Neural cell (in vitro differentiated cells): ENCODE measurements at regions not wholly inside any gene's neighbourhood (a gene's known extent, or its start where the extent isn't known, plus 50 kb on each side); places are given as distances from the start of the nearest gene placed in this dataset.
"Not testable (repeated sequence)": the region's sequence is repeated elsewhere in the genome, so short reads cannot be mapped to it uniquely, and the experiment has no call there.

ENCODE experiments used
- H2AFZ ChIP-seq: fragments of 200-600, 300-800 bp; sonication (generic), shearing (Covaris generic); 2 replicates; pipeline ENCODE4 v1.6.0; 2014; ENCODE audit warnings: low read depth, mild to moderate bottlenecking, antibody characterized with exemption, low read length, moderate library complexity
- H3F3A ChIP-seq: fragments of 200-600 bp; shearing (Covaris generic); 2 replicates; pipeline ENCODE4 v1.6.1; 2016; ENCODE audit warnings: mild to moderate bottlenecking, moderate library complexity, mixed read lengths, antibody characterized with exemption, low read length; ENCODE audit not compliant: insufficient read depth, poor library complexity, severe bottlenecking
- H3K27ac ChIP-seq: fragments of 200-600, 300-800 bp; sonication (generic), shearing (Covaris generic); 2 replicates; pipeline ENCODE4 v1.5.1; 2014; ENCODE audit warnings: mild to moderate bottlenecking, low read length, moderate library complexity
- H3K27me3 ChIP-seq: fragments of 300-800, 200-600 bp; sonication (generic), shearing (Covaris generic); 2 replicates; pipeline ENCODE4 v1.6.0; 2014; ENCODE audit warnings: mild to moderate bottlenecking, low read depth, low read length, moderate library complexity; ENCODE audit not compliant: insufficient read depth
- H3K36me3 ChIP-seq: fragments of 300-800, 200-600 bp; sonication (generic), shearing (Covaris generic); 2 replicates; pipeline ENCODE4 v1.5.1; 2014; ENCODE audit warnings: mild to moderate bottlenecking, antibody characterized with exemption, low read length, moderate library complexity; ENCODE audit not compliant: insufficient read depth
- H3K4me2 ChIP-seq: fragments of 300-800, 200-600 bp; sonication (generic), shearing (Covaris generic); 2 replicates; pipeline ENCODE4 v1.6.0; 2014; ENCODE audit warnings: mild to moderate bottlenecking, low read length
- H3K4me3 ChIP-seq: fragments of 300-800, 200-600 bp; sonication (generic), shearing (Covaris generic); 2 replicates; pipeline ENCODE4 v1.5.1; 2014; ENCODE audit warnings: mild to moderate bottlenecking, low read length, moderate library complexity
- H3K79me2 ChIP-seq: fragments of 200-600 bp; shearing (Covaris generic); replicated peaks from 2 replicates; pipeline ENCODE4 v1.6.0; 2014; ENCODE audit warnings: mild to moderate bottlenecking, low read length, moderate library complexity; ENCODE audit not compliant: insufficient read depth
- H3K9ac ChIP-seq: fragments of 300-800, 200-600 bp; sonication (generic), shearing (Covaris generic); 2 replicates; pipeline ENCODE4 v1.6.1; 2016; ENCODE audit warnings: mild to moderate bottlenecking, low read length, mixed read lengths
- H3K9me2 ChIP-seq: fragments of 200-600 bp; shearing (Covaris generic); 2 replicates; pipeline ENCODE4 v1.6.1; 2016; ENCODE audit warnings: mild to moderate bottlenecking, low read length, mixed read lengths; ENCODE audit not compliant: insufficient read depth
- H3K9me3 ChIP-seq: fragments of 200-600, 300-800 bp; sonication (generic), shearing (Covaris generic); 2 replicates; pipeline ENCODE4 v1.6.1; 2016; ENCODE audit warnings: mild to moderate bottlenecking, mixed run types, low read length, moderate library complexity, mixed read lengths
- H4K20me1 ChIP-seq: fragments of 200-600 bp; shearing (Covaris generic); 2 replicates; pipeline ENCODE4 v1.6.1; 2016; ENCODE audit warnings: mild to moderate bottlenecking, mixed run types; ENCODE audit not compliant: insufficient read depth
- CTCF ChIP-seq: fragments of 450-650 bp; IDR thresholded peaks from 2 replicates; pipeline ENCODE4 v1.5.1; 2014; ENCODE audit warnings: antibody characterized with exemption, mild to moderate bottlenecking, moderate library complexity; ENCODE audit not compliant: poor library complexity, severe bottlenecking
- EP300 ChIP-seq: fragments of 450-650 bp; conservative IDR thresholded peaks from 2 replicates; pipeline ENCODE4 v1.6.1; 2014; ENCODE audit warnings: antibody characterized with exemption, mild to moderate bottlenecking, moderate library complexity; ENCODE audit not compliant: poor library complexity, severe bottlenecking
- EZH2 ChIP-seq: fragments of 200-600, 300-800 bp; shearing (Covaris generic), sonication (generic); IDR thresholded peaks from 2 replicates; pipeline ENCODE4 v1.6.1; 2014; ENCODE audit warnings: antibody characterized with exemption, low read length, borderline replicate concordance, mild to moderate bottlenecking; ENCODE audit not compliant: insufficient read depth, poor library complexity, severe bottlenecking
- MXI1 ChIP-seq: fragments of 450-650 bp; conservative IDR thresholded peaks from 2 replicates; pipeline ENCODE4 v1.6.1; 2014; ENCODE audit warnings: antibody characterized with exemption, mild to moderate bottlenecking; ENCODE audit not compliant: poor library complexity, severe bottlenecking
- POLR2AphosphoS5 ChIP-seq: IDR thresholded peaks from 2 replicates; pipeline ENCODE4 v1.6.1; 2012
- RAD21 ChIP-seq: fragments of 450-650 bp; conservative IDR thresholded peaks from 2 replicates; pipeline ENCODE4 v1.6.1; 2014; ENCODE audit warnings: antibody characterized with exemption, mild to moderate bottlenecking, moderate library complexity
- REST ChIP-seq: IDR thresholded peaks from 2 replicates; pipeline ENCODE4 v1.6.1; 2012; ENCODE audit warnings: borderline replicate concordance
- SMC3 ChIP-seq: fragments of 450-650 bp; conservative IDR thresholded peaks from 2 replicates; pipeline ENCODE4 v1.6.1; 2014; ENCODE audit warnings: antibody characterized with exemption, mild to moderate bottlenecking, moderate library complexity; ENCODE audit not compliant: poor library complexity
- TAF1 ChIP-seq: IDR thresholded peaks from 2 replicates; pipeline ENCODE4 v1.6.1; 2012; ENCODE audit warnings: low read depth

GRCh38 chr2:138312061-138312460, 189.5 kb upstream of the SPOPL start:
- Histone ChIP-seq H3F3A (no peaks in the 10 kb centered on the region), H3K4me3 (no peak overlapping the region), H3K9me2 (no peaks in the 10 kb centered on the region), H3K9ac (no peak overlapping the region), H2AFZ (no peak overlapping the region), H3K79me2 (no peaks in the 10 kb centered on the region), H4K20me1 (no peaks in the 10 kb centered on the region), H3K9me3 (no peaks in the 10 kb centered on the region), H3K27me3 (no peaks in the 10 kb centered on the region), H3K4me2 (no peak overlapping the region), H3K27ac (no peak overlapping the region), H3K36me3 (no peaks in the 10 kb centered on the region)
- TF ChIP-seq MXI1 (no peak), EP300 (no peak), RAD21 (no peak), CTCF (no peak), REST (no peak), SMC3 (no peak), EZH2 (no peak), POLR2AphosphoS5 (no peak), TAF1 (no peak)

- not testable (repeated sequence) for H4K20me1 ChIP-seq, H3K9ac ChIP-seq, H2AFZ ChIP-seq, H3K27me3 ChIP-seq, H3K27ac ChIP-seq, H3K79me2 ChIP-seq, H3K9me3 ChIP-seq, H3K4me2 ChIP-seq, H3F3A ChIP-seq, H3K4me3 ChIP-seq, H3K9me2 ChIP-seq, H3K36me3 ChIP-seq
Observed at GRCh38 chr2:138315619-138316018, 186.0 kb upstream of the SPOPL start.

- no peaks in the 10 kb centered on the region for H3K27me3 ChIP-seq
- no peaks in the 10 kb centered on the region for H3K36me3 ChIP-seq
Observed at GRCh38 chr2:138319616-138320015, 182.0 kb upstream of the SPOPL start.

More at GRCh38 chr2:138319616-138320015, 182.0 kb upstream of the SPOPL start:
- Histone ChIP-seq H4K20me1 (no peaks in the 10 kb centered on the region), H3K4me3 (no peak overlapping the region), H3K9me3 (no peaks in the 10 kb centered on the region), H2AFZ (no peak overlapping the region), H3K79me2 (no peaks in the 10 kb centered on the region), H3K9ac (no peak overlapping the region), H3K27ac (no peak overlapping the region), H3F3A (no peaks in the 10 kb centered on the region), H3K4me2 (no peak overlapping the region), H3K9me2 (no peaks in the 10 kb centered on the region)
- TF ChIP-seq CTCF (no peak), SMC3 (no peak), RAD21 (no peak), EP300 (no peak), REST (no peak), POLR2AphosphoS5 (no peak), MXI1 (no peak), TAF1 (no peak), EZH2 (no peak)
